HepG2 (cell line): ENCODE measurements at regions not wholly inside any gene's neighbourhood (a gene's known extent, or its start where the extent isn't known, plus 50 kb on each side); places are given as distances from the start of the nearest gene placed in this dataset.

ENCODE experiments used
- ATAC-seq: fragments of 200-7000 bp; cut with Tn5 transposase; 3 replicates; pipeline ENCODE4 v1.9.1; 2020; ENCODE audit warnings: mild to moderate bottlenecking, moderate library complexity
- BruUV-seq: library from RNA; stranded (reverse); fragments of 400-500 nt; replicated peaks from 2 replicates; lab custom pipeline; 2021; lab: Mats Ljungman, UMichigan
- CTCF ChIA-PET: fragments of 300-600 bp; formaldehyde crosslinking; extraction: SDS; loops from one replicate; lab custom pipeline; 2021; ENCODE audit warnings: low total read pairs, inconsistent platforms, low intra/inter-chr PET ratio; lab: Yijun Ruan, JAX
- POLR2A ChIA-PET: fragments of 350-600 bp; sonication (Branson Sonifier 250); formaldehyde crosslinking; loops from one replicate; lab custom pipeline; 2020; ENCODE audit warnings: antibody characterized with exemption, inconsistent platforms; lab: Yijun Ruan, JAX
- DNase-seq: peaks from one replicate; pipeline ENCODE4 v3.0.0-alpha.2; 2015; ENCODE audit warnings: low spot score
- FAIRE-seq: peaks from 3 replicates; lab custom pipeline; 2011; peaks lifted over from hg19 to GRCh38; lab: Jason Lieb, UNC
- H2AFZ ChIP-seq: one replicate; pipeline ENCODE4 v1.6.1; 2011; ENCODE audit warnings: low read length, inconsistent platforms
- H3K27ac ChIP-seq: fragments of 300-600 bp; 3 replicates; pipeline ENCODE4 v1.8.0; 2011; ENCODE audit warnings: mixed run types, mild to moderate bottlenecking, mixed read lengths, low read length, inconsistent platforms; ENCODE audit not compliant: insufficient read depth; ENCODE audit errors: extremely low read length
- H3K27me3 ChIP-seq, 2 experiments: fragments of 200-600 bp in 1 of 2; 2 replicates in 1 of 2; 3 replicates in 1 of 2; pipeline versions ENCODE4 v1.6.0 to v1.8.0; 2011; ENCODE audit warnings: low read length in 2 of 2, mild to moderate bottlenecking in 2 of 2, moderate library complexity in 2 of 2, inconsistent platforms in 1 of 2; ENCODE audit not compliant: insufficient read depth in 2 of 2, control insufficient read depth in 1 of 2
- H3K36me3 ChIP-seq, 2 experiments: fragments of 200-600 bp in 1 of 2; replicated peaks in 1 of 2; 2 replicates in 1 of 2; 3 replicates in 1 of 2; pipeline versions ENCODE4 v1.5.1 to v1.8.0; 2011; ENCODE audit warnings: low read length in 2 of 2, inconsistent platforms in 1 of 2; ENCODE audit not compliant: insufficient read depth in 2 of 2, control insufficient read depth in 1 of 2
- H3K4me1 ChIP-seq: 2 replicates; pipeline ENCODE4 v1.5.1; 2012; ENCODE audit warnings: low read length, inconsistent platforms; ENCODE audit not compliant: insufficient read depth
- H3K4me2 ChIP-seq: 2 replicates; pipeline ENCODE4 v1.6.0; 2011; ENCODE audit warnings: low read depth, low read length, inconsistent platforms
- H3K4me3 ChIP-seq, 3 experiments: fragments of 200-600 bp in 1 of 3; sonication (generic), shearing (Covaris generic) in 1 of 3; replicated peaks in 1 of 3; 2 replicates each; pipeline ENCODE4 v1.5.1; 2011 to 2016; ENCODE audit warnings: low read length in 3 of 3, inconsistent platforms in 2 of 3, low read depth in 2 of 3, mild to moderate bottlenecking in 2 of 3, control low read depth in 1 of 3, mixed read lengths in 1 of 3; ENCODE audit not compliant: insufficient read depth in 1 of 3
- H3K79me2 ChIP-seq: one replicate; pipeline ENCODE4 v1.6.1; 2011; ENCODE audit warnings: low read length, inconsistent platforms; ENCODE audit not compliant: insufficient read depth
- H3K9ac ChIP-seq: 2 replicates; pipeline ENCODE4 v1.6.0; 2011; ENCODE audit warnings: mild to moderate bottlenecking, low read depth, low read length, inconsistent platforms; ENCODE audit not compliant: insufficient read depth
- H3K9me3 ChIP-seq: 2 replicates; pipeline ENCODE4 v1.5.1; 2012; ENCODE audit warnings: mild to moderate bottlenecking, low read length
- H4K20me1 ChIP-seq: 2 replicates; pipeline ENCODE4 v1.6.0; 2011; ENCODE audit warnings: inconsistent platforms, mild to moderate bottlenecking, low read length, moderate library complexity; ENCODE audit not compliant: insufficient read depth
- CREB3 ChIP-seq: sonication (generic); formaldehyde crosslinking; IDR thresholded peaks from 2 replicates; pipeline ENCODE4 v1.5.0; 2020; ENCODE audit warnings: missing genetic modification reagents
- DNMT1 ChIP-seq: sonication (generic); formaldehyde crosslinking; IDR thresholded peaks from 2 replicates; pipeline ENCODE4 v1.5.1; 2020; ENCODE audit warnings: mild to moderate bottlenecking, missing genetic modification reagents
- ETV5 ChIP-seq: IDR thresholded peaks from 2 replicates; pipeline ENCODE4 v1.6.1; 2018; ENCODE audit warnings: missing biosample characterization, missing genetic modification reagents, inconsistent platforms, borderline replicate concordance
- HNF4G ChIP-seq, 2 experiments: sonication (generic) in 1 of 2; formaldehyde crosslinking in 1 of 2; IDR thresholded peaks; 2 replicates each; pipeline versions ENCODE4 v1.4.0 to v1.6.1; 2011 to 2020; ENCODE audit warnings: borderline replicate concordance in 2 of 2, low read depth in 2 of 2, mild to moderate bottlenecking in 2 of 2, low read length in 1 of 2, missing genetic modification reagents in 1 of 2, moderate library complexity in 1 of 2
- MED13 ChIP-seq: sonication (generic); formaldehyde crosslinking; IDR thresholded peaks from 2 replicates; pipeline ENCODE4 v1.5.0; 2020; ENCODE audit warnings: missing genetic modification reagents
- MIXL1 ChIP-seq: IDR thresholded peaks from 2 replicates; pipeline ENCODE4 v1.6.1; 2016
- MLX ChIP-seq: IDR thresholded peaks from 2 replicates; pipeline ENCODE4 v1.6.1; 2016
- RAD51 ChIP-seq: fragments of 450-650 bp; IDR thresholded peaks from 2 replicates; pipeline ENCODE4 v1.6.1; 2016; ENCODE audit warnings: borderline replicate concordance
- SOX5 ChIP-seq: IDR thresholded peaks from 2 replicates; pipeline ENCODE4 v1.6.1; 2016; ENCODE audit warnings: borderline replicate concordance
- SRF ChIP-seq: IDR thresholded peaks from 2 replicates; pipeline ENCODE4 v1.6.1; 2011; ENCODE audit warnings: mild to moderate bottlenecking, low read depth, low read length, moderate library complexity
- TEF ChIP-seq: sonication (generic); formaldehyde crosslinking; IDR thresholded peaks from 2 replicates; pipeline ENCODE4 v1.5.0; 2020; ENCODE audit warnings: missing genetic modification reagents
- ZFP62 ChIP-seq: sonication (generic); formaldehyde crosslinking; IDR thresholded peaks from 2 replicates; pipeline ENCODE4 v1.4.0; 2020; ENCODE audit warnings: missing genetic modification reagents
- ZKSCAN8 ChIP-seq: IDR thresholded peaks from 2 replicates; pipeline ENCODE4 v1.6.1; 2016; ENCODE audit warnings: borderline replicate concordance, missing genetic modification reagents, missing compliant biosample characterization
- ZNF18 ChIP-seq: sonication (generic); formaldehyde crosslinking; IDR thresholded peaks from 2 replicates; pipeline ENCODE4 v1.8.0; 2022; ENCODE audit warnings: mild to moderate bottlenecking, missing genetic modification reagents; ENCODE audit not compliant: insufficient replicate concordance
- ZNF367 ChIP-seq: sonication (generic); formaldehyde crosslinking; IDR thresholded peaks from 2 replicates; pipeline ENCODE4 v1.4.0; 2020; ENCODE audit warnings: missing genetic modification reagents, borderline replicate concordance
- ZNF639 ChIP-seq: conservative IDR thresholded peaks from 2 replicates; pipeline ENCODE4 v1.6.1; 2018; ENCODE audit warnings: missing genetic modification reagents
- ZNF781 ChIP-seq: sonication (generic); formaldehyde crosslinking; IDR thresholded peaks from 2 replicates; pipeline ENCODE4 v1.5.1; 2020; ENCODE audit warnings: borderline replicate concordance, mild to moderate bottlenecking, missing genetic modification reagents; ENCODE audit errors: not compliant biosample characterization
- WGBS: methylation state at CpG from one replicate; pipeline ENCODE4 v1.1.6; 2017; ENCODE audit warnings: low lambda C conversion rate; 5-methylcytosine and 5-hydroxymethylcytosine counted together
- in situ Hi-C: cut with HindIII; loops from 2 replicates; pipeline ENCODE4 v1.10.0; 2017; ENCODE audit warnings: low pct_unique_long_range_greater_than_20kb; ENCODE audit not compliant: extremely low pct_ligation_motif_present
- intact Hi-C: fragments of 100-400 bp; cut with micrococcal nuclease; formaldehyde crosslinking; loops from one replicate; pipeline ENCODE4 v1.10.0; 2022; ENCODE audit not compliant: unreplicated experiment

- BruUV-seq: no TSS peak
- FAIRE-seq (no peak), DNase-seq (no peak), ATAC-seq (no peak)
- no peaks in the 10 kb centered on the region for H4K20me1 ChIP-seq
- H3K4me1 ChIP-seq: peaks cover 18% of the 10 kb centered on the region
- H3K27me3 ChIP-seq: no peaks in the 10 kb centered on the region
- no peak overlapping the region for H3K4me3 ChIP-seq
- WGBS: 64% methylated on average over 2 of the region's 2 CpGs
- intact Hi-C loops (no loop called here), in situ Hi-C loops (no loop called here)
- no peaks in the 10 kb centered on the region for H3K36me3 ChIP-seq
- no peak overlapping the region for H3K4me2 ChIP-seq
- no peaks in the 10 kb centered on the region for H3K79me2 ChIP-seq
- H3K9ac ChIP-seq: no peak overlapping the region
- H3K27ac ChIP-seq: no peak overlapping the region
- no peaks in the 10 kb centered on the region for H3K9me3 ChIP-seq
- ChIA-PET POLR2A (no interaction called here), CTCF (no interaction called here)
- TF ChIP-seq ZKSCAN8 (CRISPR knock-in tag) (no peak), MLX (no peak), MED13 (CRISPR knock-in tag) (no peak), ZNF367 (no peak), ZNF639 (CRISPR knock-in tag) (no peak), MIXL1 (CRISPR knock-in tag) (no peak), ZFP62 (CRISPR knock-in tag) (no peak), SOX5 (no peak), RAD51 (no peak), ZNF781 (CRISPR knock-in tag) (no peak), HNF4G (IDR thresholded peaks at IDR 0.05; ENCODE audit: borderline replicate concordance, low read depth, low read length) (no peak), HNF4G (CRISPR knock-in tag; IDR thresholded peaks at IDR 0.05; ENCODE audit: borderline replicate concordance, low read depth) (no peak), ZNF18 (CRISPR knock-in tag) (no peak), DNMT1 (no peak), ETV5 (CRISPR knock-in tag) (no peak), SRF (no peak), TEF (CRISPR knock-in tag) (no peak), CREB3 (no peak)
- no peak overlapping the region for H2AFZ ChIP-seq
These were observed 212.3 kb downstream of the ENC1 start for GRCh38 chr5:74428275-74428674.
